ENCODE measurements at regions not wholly inside any gene's neighbourhood (a gene's known extent, or its start where the extent isn't known, plus 50 kb on each side); places are given as distances from the start of the nearest gene placed in this dataset.
"Not testable (repeated sequence)": the region's sequence is repeated elsewhere in the genome, so short reads cannot be mapped to it uniquely, and the experiment has no call there.

- Histone ChIP-seq H3K27me3 (ENCODE audit: control insufficient read depth, insufficient read depth, low read length) (no peaks in the 10 kb centered on the region), H3K36me3 (ENCODE audit: insufficient read depth, low read length) (no peaks in the 10 kb centered on the region), H3K9ac (ENCODE audit: low read depth, low read length) (no peak overlapping the region), H3K4me2 (ENCODE audit: low read length) (no peak overlapping the region), H3K9me3 (replicated peaks; ENCODE audit: low read length) (no peaks in the 10 kb centered on the region), H3K4me1 (ENCODE audit: control insufficient read depth, insufficient read depth, low read length) (no peaks in the 10 kb centered on the region), H3K4me3 (ENCODE audit: low read length) (no peak overlapping the region)
Measured at GRCh38 chr7:23887660-23888059, 177.6 kb downstream of the STK31 start.

GRCh38 chr7:23888958-23889357 is 178.9 kb downstream of the STK31 start:
- no peaks in the 10 kb centered on the region for H3K9me3 ChIP-seq (replicated peaks; ENCODE audit: low read length)
- H3K9ac ChIP-seq (ENCODE audit: low read depth, low read length) = no peak overlapping the region
- H3K4me3 ChIP-seq (ENCODE audit: low read length) = no peak overlapping the region
- H3K27me3 ChIP-seq (ENCODE audit: control insufficient read depth, insufficient read depth, low read length) = no peaks in the 10 kb centered on the region
- peaks cover 2% of the 10 kb centered on the region for H3K4me1 ChIP-seq (ENCODE audit: control insufficient read depth, insufficient read depth, low read length)
- no peaks in the 10 kb centered on the region for H3K36me3 ChIP-seq (ENCODE audit: insufficient read depth, low read length)
- no peak overlapping the region for H3K4me2 ChIP-seq (ENCODE audit: low read length)

- peaks cover 2% of the 10 kb centered on the region for H3K4me1 ChIP-seq (ENCODE audit: control insufficient read depth, insufficient read depth, low read length)
- H3K36me3 ChIP-seq (ENCODE audit: insufficient read depth, low read length) = no peaks in the 10 kb centered on the region
- H3K4me2 ChIP-seq (ENCODE audit: low read length) = no peak overlapping the region
- no peaks in the 10 kb centered on the region for H3K27me3 ChIP-seq (ENCODE audit: control insufficient read depth, insufficient read depth, low read length)
- H3K9ac ChIP-seq (ENCODE audit: low read depth, low read length) = no peak overlapping the region
- H3K9me3 ChIP-seq (replicated peaks; ENCODE audit: low read length) = no peaks in the 10 kb centered on the region
- H3K4me3 ChIP-seq (ENCODE audit: low read length) = no peak overlapping the region
Measured at GRCh38 chr7:23889566-23889965, 179.5 kb downstream of the STK31 start.

- Histone ChIP-seq H3K4me3 (ENCODE audit: low read length) (no peak overlapping the region), H3K27me3 (ENCODE audit: control insufficient read depth, insufficient read depth, low read length) (no peaks in the 10 kb centered on the region), H3K4me2 (ENCODE audit: low read length) (no peak overlapping the region), H3K9ac (ENCODE audit: low read depth, low read length) (no peak overlapping the region), H3K36me3 (ENCODE audit: insufficient read depth, low read length) (no peaks in the 10 kb centered on the region), H3K9me3 (replicated peaks; ENCODE audit: low read length) (no peaks in the 10 kb centered on the region), H3K4me1 (ENCODE audit: control insufficient read depth, insufficient read depth, low read length) (peaks cover 2% of the 10 kb centered on the region)
Measured at GRCh38 chr7:23892019-23892418, 182.0 kb downstream of the STK31 start.

GRCh38 chr7:23893176-23893941 is 183.3 kb downstream of the STK31 start:
- no peaks in the 10 kb centered on the region for H3K9me3 ChIP-seq (replicated peaks; ENCODE audit: low read length)
- no peak overlapping the region for H3K9ac ChIP-seq (ENCODE audit: low read depth, low read length)
- H3K4me2 ChIP-seq (ENCODE audit: low read length) = no peak overlapping the region
- H3K27me3 ChIP-seq (ENCODE audit: control insufficient read depth, insufficient read depth, low read length) = no peaks in the 10 kb centered on the region
- H3K36me3 ChIP-seq (ENCODE audit: insufficient read depth, low read length) = no peaks in the 10 kb centered on the region
- H3K4me3 ChIP-seq (ENCODE audit: low read length) = no peak overlapping the region
- H3K4me1 ChIP-seq (ENCODE audit: control insufficient read depth, insufficient read depth, low read length) = peaks cover 2% of the 10 kb centered on the region

- Histone ChIP-seq H3K27me3 (ENCODE audit: control insufficient read depth, insufficient read depth, low read length) (no peaks in the 10 kb centered on the region), H3K9ac (ENCODE audit: low read depth, low read length) (no peak overlapping the region), H3K4me2 (ENCODE audit: low read length) (no peak overlapping the region), H3K4me1 (ENCODE audit: control insufficient read depth, insufficient read depth, low read length) (peaks cover 2% of the 10 kb centered on the region), H3K36me3 (ENCODE audit: insufficient read depth, low read length) (no peaks in the 10 kb centered on the region), H3K9me3 (replicated peaks; ENCODE audit: low read length) (no peaks in the 10 kb centered on the region), H3K4me3 (ENCODE audit: low read length) (no peak overlapping the region)
Measured at GRCh38 chr7:23893942-23894891, 184.2 kb downstream of the STK31 start.

GRCh38 chr7:23894892-23895569 is 185.0 kb downstream of the STK31 start:
- Histone ChIP-seq H3K4me2 (ENCODE audit: low read length) (no peak overlapping the region), H3K36me3 (ENCODE audit: insufficient read depth, low read length) (no peaks in the 10 kb centered on the region), H3K4me1 (ENCODE audit: control insufficient read depth, insufficient read depth, low read length) (peaks cover 2% of the 10 kb centered on the region), H3K9ac (ENCODE audit: low read depth, low read length) (no peak overlapping the region), H3K27me3 (ENCODE audit: control insufficient read depth, insufficient read depth, low read length) (no peaks in the 10 kb centered on the region), H3K4me3 (ENCODE audit: low read length) (no peak overlapping the region), H3K9me3 (replicated peaks; ENCODE audit: low read length) (no peaks in the 10 kb centered on the region)

GRCh38 chr7:23895666-23896096 is 185.7 kb downstream of the STK31 start:
- Histone ChIP-seq H3K4me1 (ENCODE audit: control insufficient read depth, insufficient read depth, low read length) (peaks cover 2% of the 10 kb centered on the region), H3K9me3 (replicated peaks; ENCODE audit: low read length) (no peaks in the 10 kb centered on the region), H3K27me3 (ENCODE audit: control insufficient read depth, insufficient read depth, low read length) (no peaks in the 10 kb centered on the region), H3K4me2 (ENCODE audit: low read length) (no peak overlapping the region), H3K36me3 (ENCODE audit: insufficient read depth, low read length) (no peaks in the 10 kb centered on the region), H3K9ac (ENCODE audit: low read depth, low read length) (no peak overlapping the region), H3K4me3 (ENCODE audit: low read length) (no peak overlapping the region)

GRCh38 chr7:23898619-23899018 is 188.6 kb downstream of the STK31 start:
- Histone ChIP-seq H3K9me3 (replicated peaks; ENCODE audit: low read length) (no peaks in the 10 kb centered on the region), H3K27me3 (ENCODE audit: control insufficient read depth, insufficient read depth, low read length) (no peaks in the 10 kb centered on the region)

GRCh38 chr7:23904901-23905300 is 194.9 kb downstream of the STK31 start:
- H3K9me3 ChIP-seq (replicated peaks; ENCODE audit: low read length); H3K4me3 ChIP-seq (ENCODE audit: low read length); H3K4me1 ChIP-seq (ENCODE audit: control insufficient read depth, insufficient read depth, low read length); H3K4me2 ChIP-seq (ENCODE audit: low read length); H3K27me3 ChIP-seq (ENCODE audit: control insufficient read depth, insufficient read depth, low read length); H3K36me3 ChIP-seq (ENCODE audit: insufficient read depth, low read length); H3K9ac ChIP-seq (ENCODE audit: low read depth, low read length): not testable (repeated sequence)

More at GRCh38 chr7:23898619-23899018, 188.6 kb downstream of the STK31 start:
- no peaks in the 10 kb centered on the region for H3K36me3 ChIP-seq (ENCODE audit: insufficient read depth, low read length)
- H3K4me2 ChIP-seq (ENCODE audit: low read length) = no peak overlapping the region
- H3K4me3 ChIP-seq (ENCODE audit: low read length) = no peak overlapping the region
- H3K4me1 ChIP-seq (ENCODE audit: control insufficient read depth, insufficient read depth, low read length) = peaks cover 1% of the 10 kb centered on the region
- H3K9ac ChIP-seq (ENCODE audit: low read depth, low read length) = no peak overlapping the region

GRCh38 chr7:23907012-23907411 is 197.0 kb downstream of the STK31 start:
- H3K9me3 ChIP-seq (replicated peaks; ENCODE audit: low read length) = no peaks in the 10 kb centered on the region
- H3K4me1 ChIP-seq (ENCODE audit: control insufficient read depth, insufficient read depth, low read length) = no peaks in the 10 kb centered on the region
- no peak overlapping the region for H3K4me3 ChIP-seq (ENCODE audit: low read length)
- no peaks in the 10 kb centered on the region for H3K36me3 ChIP-seq (ENCODE audit: insufficient read depth, low read length)
- no peak overlapping the region for H3K9ac ChIP-seq (ENCODE audit: low read depth, low read length)
- no peak overlapping the region for H3K4me2 ChIP-seq (ENCODE audit: low read length)
- no peaks in the 10 kb centered on the region for H3K27me3 ChIP-seq (ENCODE audit: control insufficient read depth, insufficient read depth, low read length)

Measured in skeletal muscle satellite cell (primary cell).